ENCODE measurements at regions not wholly inside any gene's neighbourhood (a gene's known extent, or its start where the extent isn't known, plus 50 kb on each side); places are given as distances from the start of the nearest gene placed in this dataset.
"Not testable (repeated sequence)": the region's sequence is repeated elsewhere in the genome, so short reads cannot be mapped to it uniquely, and the experiment has no call there.

- no peak for DNase-seq (ENCODE audit: low read depth in 4 of 4, low spot score in 3 of 4)
These were observed 294.3 kb upstream of the KCNH7 start for GRCh38 chr2:163132850-163133249.

DNA sequence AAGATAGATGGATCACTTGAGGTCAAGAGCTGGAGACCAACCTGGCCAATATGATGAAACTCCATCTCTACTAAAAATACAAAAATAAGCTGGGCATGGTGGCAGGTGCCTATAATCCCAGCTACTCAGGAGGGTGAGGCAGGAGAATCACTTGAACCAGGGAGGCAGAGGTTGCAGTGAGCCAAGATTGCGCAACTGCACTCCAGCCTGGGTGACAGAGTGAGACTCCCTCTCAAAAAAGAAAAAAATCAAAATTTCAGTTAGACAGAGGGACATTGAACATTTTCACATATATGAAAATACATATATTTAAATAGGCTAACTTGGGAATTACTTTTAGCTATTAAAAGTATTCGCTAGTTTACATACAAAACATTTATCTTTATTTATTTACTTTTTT is 293.6 kb upstream of the KCNH7 start:
- DNase-seq (ENCODE audit: low read depth in 4 of 4, low spot score in 3 of 4), result not testable (repeated sequence)

GRCh38 chr2:163123526-163123925 is 285.0 kb upstream of the KCNH7 start:
- DNase-seq (ENCODE audit: low read depth in 4 of 4, low spot score in 3 of 4), result no peak

DNA sequence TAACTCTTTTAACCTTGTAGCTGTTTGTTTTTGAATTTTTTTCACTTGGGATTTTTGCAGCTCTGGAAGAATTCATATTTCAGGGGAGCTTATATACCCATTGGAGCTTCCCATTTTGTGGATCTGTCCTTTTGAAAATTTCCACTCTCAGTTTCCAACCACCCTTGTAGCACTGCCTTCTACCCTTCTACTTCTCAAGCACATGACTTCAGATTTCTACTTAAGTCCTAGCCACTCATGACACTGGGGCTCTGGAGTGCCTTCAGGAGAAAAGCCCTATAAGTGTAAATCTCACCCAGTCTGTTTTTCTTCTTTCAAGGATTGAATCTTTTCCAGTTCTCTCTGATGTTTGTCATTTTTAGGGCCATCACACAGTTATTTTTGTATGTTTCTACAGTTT is 283.7 kb upstream of the KCNH7 start:
- DNase-seq (ENCODE audit: low read depth in 4 of 4, low spot score in 3 of 4), result no peak

GRCh38 chr2:163121483-163121882 is 282.9 kb upstream of the KCNH7 start:
- DNase-seq (ENCODE audit: low read depth in 4 of 4, low spot score in 3 of 4), result no peak

GRCh38 chr2:163119966-163120365 is 281.4 kb upstream of the KCNH7 start:
- no peak for DNase-seq (ENCODE audit: low read depth in 4 of 4, low spot score in 3 of 4)

DNA sequence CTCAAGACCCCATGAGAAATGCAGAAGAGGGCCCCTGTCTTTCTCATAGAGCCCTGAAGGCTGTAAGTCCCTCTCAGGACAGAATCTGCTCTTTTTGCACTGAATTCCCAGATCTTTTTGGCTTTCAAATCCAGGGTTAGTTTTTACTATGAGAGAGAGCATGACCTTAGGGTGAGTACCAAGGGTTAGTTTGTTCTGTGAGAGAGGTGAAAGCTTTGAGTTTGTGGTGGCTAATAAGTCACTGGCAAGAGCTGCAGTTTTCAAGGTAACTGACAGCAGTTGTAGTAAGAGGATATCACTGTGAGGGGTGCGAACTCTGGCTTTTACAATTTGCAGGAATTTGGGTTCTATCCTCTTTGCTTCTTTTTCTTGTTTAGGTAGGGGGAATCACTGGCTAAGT is 248.4 kb upstream of the KCNH7 start:
- no peak for DNase-seq (ENCODE audit: low read depth in 4 of 4, low spot score in 3 of 4)

DNA sequence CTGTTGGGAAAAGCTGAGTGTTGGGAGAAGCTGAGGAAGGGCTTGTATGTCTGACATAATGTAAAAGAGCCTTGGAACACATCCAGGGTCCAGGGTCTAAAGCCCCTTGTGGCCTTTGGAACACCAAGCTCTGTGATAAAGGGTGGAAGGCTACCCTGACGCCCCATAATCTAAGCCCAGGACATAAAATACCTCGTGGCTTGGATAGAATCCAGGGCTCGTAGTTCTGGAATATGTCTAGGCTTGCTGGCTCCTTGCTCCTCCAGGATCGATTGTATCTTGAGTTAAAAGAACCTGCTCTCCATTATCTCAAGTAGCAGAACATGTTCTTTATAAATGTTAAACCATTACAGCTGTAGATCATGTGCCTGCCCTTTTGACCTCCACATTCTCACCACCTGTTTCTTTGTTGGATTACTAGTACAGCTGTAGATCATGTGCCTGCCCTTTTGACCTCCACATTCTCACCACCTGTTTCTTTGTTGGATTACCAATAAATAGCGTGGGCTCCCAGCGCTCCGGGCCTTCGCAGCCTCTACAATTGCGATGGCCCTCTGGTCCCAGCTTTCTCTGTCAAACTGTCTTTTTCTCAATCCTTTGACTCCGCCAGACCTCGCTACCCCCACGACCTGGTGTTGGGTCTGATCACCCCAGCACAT is 246.9 kb upstream of the KCNH7 start:
- DNase-seq (ENCODE audit: low read depth in 4 of 4, low spot score in 3 of 4), result not testable (repeated sequence)

GRCh38 chr2:163081754-163082153 is 243.2 kb upstream of the KCNH7 start:
- DNase-seq (ENCODE audit: low read depth in 4 of 4, low spot score in 3 of 4), result no peak

- peak in 1 of 4 donors; percentile 3 for DNase-seq (ENCODE audit: low read depth in 4 of 4, low spot score in 3 of 4)
These were observed 238.7 kb upstream of the KCNH7 start for GRCh38 chr2:163077241-163077640.

DNA sequence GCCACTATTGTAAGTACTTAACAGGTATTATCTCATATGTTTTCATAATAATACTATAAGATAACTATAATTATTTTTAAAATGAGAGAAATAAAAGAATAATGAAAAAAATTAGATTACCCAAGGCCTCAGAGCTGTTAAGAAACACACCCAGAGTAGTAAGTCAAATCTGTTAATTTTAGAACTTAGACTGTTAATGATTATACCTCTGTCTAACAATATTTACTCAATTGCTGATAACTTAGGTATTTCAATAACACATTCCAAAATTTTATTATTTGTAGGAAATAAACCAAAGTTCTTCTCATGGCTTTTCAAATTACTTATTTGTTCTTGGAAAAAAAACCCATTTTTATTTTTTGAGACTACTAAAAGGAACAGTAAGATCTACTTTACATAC is 227.5 kb upstream of the KCNH7 start:
- no peak for DNase-seq (ENCODE audit: low read depth in 4 of 4, low spot score in 3 of 4)

GRCh38 chr2:163062524-163062923 is 224.0 kb upstream of the KCNH7 start:
- no peak for DNase-seq (ENCODE audit: low read depth in 4 of 4, low spot score in 3 of 4)

GRCh38 chr2:163046615-163047014 is 208.0 kb upstream of the KCNH7 start:
- no peak for DNase-seq (ENCODE audit: low read depth in 4 of 4, low spot score in 3 of 4)

GRCh38 chr2:163045830-163046229 is 207.3 kb upstream of the KCNH7 start:
- no peak for DNase-seq (ENCODE audit: low read depth in 4 of 4, low spot score in 3 of 4)

DNA sequence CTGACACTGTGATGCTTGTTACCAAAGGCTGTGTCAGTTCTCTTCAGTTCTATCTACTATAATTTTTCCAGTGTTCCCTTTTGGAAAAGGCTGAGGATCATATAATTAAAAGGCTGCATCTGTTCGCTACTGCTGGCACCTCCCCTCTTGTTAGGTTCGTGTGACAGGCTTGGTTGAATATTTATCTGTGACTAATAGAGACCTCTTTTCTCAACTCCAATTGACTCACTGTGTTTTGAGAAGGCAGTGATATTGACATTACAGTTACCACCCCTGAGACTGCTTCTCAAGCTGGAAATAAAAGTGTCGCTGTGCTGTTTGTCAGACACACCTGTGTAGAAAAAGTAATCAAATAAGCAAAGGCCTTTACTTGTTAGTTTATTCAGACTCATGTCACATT is 205.5 kb upstream of the KCNH7 start:
- DNase-seq (ENCODE audit: low read depth in 4 of 4, low spot score in 3 of 4), result no peak

DNA sequence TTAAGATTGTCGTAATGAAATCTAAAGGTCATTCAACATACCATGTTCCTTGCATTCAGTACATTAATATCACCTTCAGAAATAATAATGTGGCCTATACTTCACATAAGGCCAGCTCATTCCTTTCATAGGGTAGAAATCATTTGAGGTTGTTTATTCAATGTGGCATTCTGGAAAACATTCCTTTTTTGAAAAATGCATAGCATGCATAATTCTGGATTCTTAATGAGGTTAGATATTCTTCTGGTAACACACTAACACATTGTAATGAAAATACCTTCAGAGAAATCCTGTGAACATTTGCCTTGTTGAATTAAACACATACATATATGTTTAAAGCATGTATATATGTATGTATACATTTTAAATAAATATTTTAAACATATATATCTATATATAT is 204.6 kb upstream of the KCNH7 start:
- no peak for DNase-seq (ENCODE audit: low read depth in 4 of 4, low spot score in 3 of 4)

- DNase-seq (ENCODE audit: low read depth in 4 of 4, low spot score in 3 of 4), result no peak
These were observed 200.7 kb upstream of the KCNH7 start for GRCh38 chr2:163039266-163039665.

- no peak for DNase-seq (ENCODE audit: low read depth in 4 of 4, low spot score in 3 of 4)
These were observed 190.2 kb upstream of the KCNH7 start for GRCh38 chr2:163028807-163029206.

DNA sequence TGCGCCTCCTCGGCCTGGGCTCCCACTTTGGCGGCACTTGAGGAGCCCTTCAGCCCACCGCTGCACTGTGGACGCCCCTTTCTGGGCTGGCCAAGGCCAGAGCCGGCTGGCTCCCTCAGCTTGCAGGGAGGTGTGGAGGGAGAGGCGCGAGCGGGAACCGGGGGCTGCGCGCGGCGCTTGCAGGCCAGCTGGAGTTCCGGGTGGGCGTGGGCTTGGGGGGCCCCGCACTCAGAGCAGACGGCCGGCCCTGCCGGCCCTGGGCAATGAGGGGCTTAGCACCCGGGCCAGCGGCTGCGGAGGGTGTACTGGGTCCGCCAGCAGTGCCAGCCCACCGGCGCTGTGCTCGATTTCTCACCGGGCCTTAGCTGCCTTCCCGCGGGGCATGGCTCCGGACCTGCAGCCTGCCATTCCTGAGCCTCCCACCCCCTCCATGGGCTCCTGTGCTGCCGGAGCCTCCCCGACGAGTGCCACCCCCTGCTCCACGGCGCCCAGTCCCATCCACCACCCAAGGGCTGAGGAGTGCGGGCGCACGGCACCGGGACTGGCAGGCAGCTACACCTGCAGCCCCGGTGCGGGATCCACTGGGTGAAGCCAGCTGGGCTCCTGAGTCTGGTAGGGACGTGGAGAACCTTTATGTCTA is 187.7 kb upstream of the KCNH7 start:
- not testable (repeated sequence) for DNase-seq (ENCODE audit: low read depth in 4 of 4, low spot score in 3 of 4)

DNA sequence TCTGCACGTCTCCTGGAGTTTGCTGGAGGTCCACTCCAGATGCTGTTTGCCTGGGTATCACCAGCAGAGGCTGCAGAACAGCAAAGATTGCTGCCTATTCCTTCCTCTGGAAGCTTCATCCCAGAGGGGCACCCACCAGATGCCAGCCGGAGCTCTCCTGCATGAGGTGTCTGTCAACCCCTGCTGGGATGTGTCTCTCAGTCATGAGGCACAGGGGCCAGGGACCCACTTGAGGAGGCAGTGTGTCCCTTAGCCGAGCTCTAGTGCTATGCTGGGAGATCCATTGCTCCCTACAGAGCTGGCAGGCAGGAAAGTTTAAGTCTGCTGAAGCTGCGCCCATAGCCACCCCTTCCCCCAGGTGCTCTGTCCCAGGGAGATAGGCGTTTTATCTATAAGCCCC is 178.3 kb upstream of the KCNH7 start:
- DNase-seq (ENCODE audit: low read depth in 4 of 4, low spot score in 3 of 4), result not testable (repeated sequence)

GRCh38 chr2:163011000-163011399 is 172.4 kb upstream of the KCNH7 start:
- DNase-seq (ENCODE audit: low read depth in 4 of 4, low spot score in 3 of 4), result no peak

GRCh38 chr2:163008642-163009041 is 170.1 kb upstream of the KCNH7 start:
- DNase-seq (ENCODE audit: low read depth in 4 of 4, low spot score in 3 of 4), result no peak

- no peak for DNase-seq (ENCODE audit: low read depth in 4 of 4, low spot score in 3 of 4)
These were observed 156.2 kb upstream of the KCNH7 start for GRCh38 chr2:162994718-162995117.
